Spleen (tissue), 11 donors: ENCODE measurements at regions not wholly inside any gene's neighbourhood (a gene's known extent, or its start where the extent isn't known, plus 50 kb on each side); places are given as distances from the start of the nearest gene placed in this dataset.
A peak's percentile ranks its signal among the peaks of the same experiment; 100 is the strongest.

Experiments
- DNase-seq: peaks from one replicate; pipeline ENCODE4 v3.0.0-alpha.2; 2020
- H3K27ac ChIP-seq, 8 donors: fragments of 200-600 bp; sonication (generic) in 7 of 8; 1 replicate in 4 of 8; 2 replicates in 4 of 8; pipeline versions ENCODE4 v1.5.0 to v1.8.0; 2016 to 2021; ENCODE audit warnings: inconsistent platforms in 4 of 8, mild to moderate bottlenecking in 4 of 8, moderate library complexity in 1 of 8
- H3K27me3 ChIP-seq, 7 donors: fragments of 200-600 bp; sonication (generic) in 6 of 7; replicated peaks in 1 of 7; 1 replicate in 4 of 7; 2 replicates in 3 of 7; pipeline versions ENCODE4 v1.5.0 to v1.8.0; 2016 to 2021; ENCODE audit warnings: inconsistent platforms in 3 of 7, mild to moderate bottlenecking in 1 of 7
- H3K36me3 ChIP-seq, 6 donors: fragments of 200-600 bp; sonication (generic) in 5 of 6; 1 replicate in 4 of 6; 2 replicates in 2 of 6; pipeline versions ENCODE4 v1.5.0 to v1.8.0; 2016 to 2021; ENCODE audit warnings: inconsistent platforms in 2 of 6
- H3K4me1 ChIP-seq, 6 donors: fragments of 200-600 bp; sonication (generic) in 5 of 6; 1 replicate in 3 of 6; 2 replicates in 3 of 6; pipeline versions ENCODE4 v1.5.0 to v1.8.0; 2016 to 2021; ENCODE audit warnings: inconsistent platforms in 3 of 6
- H3K4me3 ChIP-seq, 8 donors: fragments of 200-600 bp; sonication (generic) in 7 of 8; 1 replicate in 4 of 8; 2 replicates in 4 of 8; pipeline versions ENCODE4 v1.5.0 to v1.8.0; 2016 to 2021; ENCODE audit warnings: inconsistent platforms in 4 of 8, mild to moderate bottlenecking in 4 of 8, moderate library complexity in 2 of 8
- H3K9me3 ChIP-seq, 8 donors: fragments of 200-600 bp; sonication (generic) in 7 of 8; 1 replicate in 4 of 8; 2 replicates in 4 of 8; pipeline versions ENCODE4 v1.5.0 to v1.8.0; 2016 to 2021; ENCODE audit warnings: inconsistent platforms in 4 of 8
- CTCF ChIP-seq, 11 experiments: fragments of 200-600 bp in 7 of 11; fragments of 450-650 bp in 4 of 11; sonication (generic) in 4 of 11; IDR thresholded peaks in 8 of 11; conservative IDR thresholded peaks in 3 of 11; 1 replicate in 7 of 11; 2 replicates in 4 of 11; pipeline versions ENCODE4 v1.4.0 to v1.8.0; 2016 to 2021; ENCODE audit warnings: antibody characterized with exemption in 11 of 11, inconsistent platforms in 4 of 11, mild to moderate bottlenecking in 1 of 11
- POLR2A ChIP-seq, 3 donors: fragments of 450-650 bp; IDR thresholded peaks; one replicate each; pipeline ENCODE4 v1.5.1; 2017; ENCODE audit warnings: antibody characterized with exemption in 3 of 3, mild to moderate bottlenecking in 1 of 3
- POLR2AphosphoS5 ChIP-seq, 3 donors: sonication (generic); formaldehyde crosslinking; IDR thresholded peaks; one replicate each; pipeline ENCODE4 v1.5.1; 2017; ENCODE audit warnings: antibody characterized with exemption in 3 of 3
- WGBS, 5 donors: extraction: QIAGEN DNeasy Blood & Tissue Kit in 3 of 5; methylation state at CpG; one replicate each; pipeline versions ENCODE4 v1.1.5 to v1.1.7; 2013 to 2018; 5-methylcytosine and 5-hydroxymethylcytosine counted together
- intact Hi-C: fragments of 100-400 bp; cut with DNase I; formaldehyde crosslinking; loops from one replicate; pipeline ENCODE4 v1.15.0; 2023; ENCODE audit warnings: low total_unique reads
- donor health status: healthy with polysubstance abuse.
- donor health status: DM: no; HTN: no; CAD: no; lungs with moderate emphysema.
- donor health status: DM: no; HTN: no; CAD: no.
- donor health status: Bipolar disorder and iron deficiency.
- donor health status: healthy.
- donor health status: DM: no; HTN: no; CAD: no.
- donor health status: DM: yes; HTN: yes; CAD: no.

GRCh38 chr6:14452567-14453527, 335.3 kb downstream of the CD83 start:
- intact Hi-C loops = no loop called here
- Histone ChIP-seq H3K27me3 (no peaks in the 10 kb centered on the region), H3K4me1 (peaks cover 0 to 32% (median 21%) of the 10 kb centered on the region in 6 donors), H3K9me3 (peaks cover 0 to 7% (median 2%) of the 10 kb centered on the region in 8 donors), H3K27ac (peak overlapping the region in 1 of 8 donors; percentile 5), H3K4me3 (peak overlapping the region in 1 of 8 donors; percentile 16), H3K36me3 (no peaks in the 10 kb centered on the region)
- DNase-seq = peak; percentile 74
- TF ChIP-seq CTCF (IDR thresholded peaks at IDR 0.05 in 8 of 11, conservative IDR thresholded peaks at IDR 0.05 in 3 of 11) = no peak
- whole genome bisulfite sequencing, 5 donors = 22 to 58% (median 36%) methylated on average over 17 of the region's 17 CpGs

GRCh38 chr6:14453712-14454472, 336.3 kb downstream of the CD83 start:
- Histone ChIP-seq H3K27ac (no peak overlapping the region), H3K36me3 (no peaks in the 10 kb centered on the region), H3K9me3 (no peaks in the 10 kb centered on the region), H3K4me1 (peaks cover 0 to 32% (median 21%) of the 10 kb centered on the region in 6 donors), H3K4me3 (no peak overlapping the region), H3K27me3 (no peaks in the 10 kb centered on the region)
- 72 to 84% (median 81%) methylated on average over 6 of the region's 6 CpGs for WGBS, 5 donors
- DNase-seq = no peak
- TF ChIP-seq POLR2AphosphoS5 (IDR thresholded peaks at IDR 0.05) (no peak), CTCF (IDR thresholded peaks at IDR 0.05 in 8 of 11, conservative IDR thresholded peaks at IDR 0.05 in 3 of 11) (no peak), POLR2A (IDR thresholded peaks at IDR 0.05) (no peak)
- intact Hi-C loops = no loop called here

GRCh38 chr6:14454473-14454775, 336.9 kb downstream of the CD83 start:
- DNase-seq = no peak

More at GRCh38 chr6:14454473-14454775, 336.9 kb downstream of the CD83 start:
- no peak overlapping the region for H3K27ac ChIP-seq
- peaks cover 0 to 32% (median 21%) of the 10 kb centered on the region in 6 donors for H3K4me1 ChIP-seq
- no peak for TF ChIP-seq POLR2AphosphoS5 (IDR thresholded peaks at IDR 0.05)
- no peak for TF ChIP-seq CTCF (IDR thresholded peaks at IDR 0.05 in 8 of 11, conservative IDR thresholded peaks at IDR 0.05 in 3 of 11)
- TF ChIP-seq POLR2A (IDR thresholded peaks at IDR 0.05) = no peak
- intact Hi-C loops = no loop called here
- H3K27me3 ChIP-seq = no peaks in the 10 kb centered on the region
- 40 to 68% (median 48%) methylated on average over 4 of the region's 4 CpGs for WGBS, 5 donors
- no peak overlapping the region for H3K4me3 ChIP-seq
- no peaks in the 10 kb centered on the region for H3K36me3 ChIP-seq
- no peaks in the 10 kb centered on the region for H3K9me3 ChIP-seq
